GM21529 (cell line): ENCODE measurements at regions not wholly inside any gene's neighbourhood (a gene's known extent, or its start where the extent isn't known, plus 50 kb on each side); places are given as distances from the start of the nearest gene placed in this dataset.

Source experiments
- ATAC-seq: cut with Tn5 transposase; IDR thresholded peaks from one replicate; pipeline ENCODE4 v1.9.1; 2021; ENCODE audit not compliant: unreplicated experiment

DNA sequence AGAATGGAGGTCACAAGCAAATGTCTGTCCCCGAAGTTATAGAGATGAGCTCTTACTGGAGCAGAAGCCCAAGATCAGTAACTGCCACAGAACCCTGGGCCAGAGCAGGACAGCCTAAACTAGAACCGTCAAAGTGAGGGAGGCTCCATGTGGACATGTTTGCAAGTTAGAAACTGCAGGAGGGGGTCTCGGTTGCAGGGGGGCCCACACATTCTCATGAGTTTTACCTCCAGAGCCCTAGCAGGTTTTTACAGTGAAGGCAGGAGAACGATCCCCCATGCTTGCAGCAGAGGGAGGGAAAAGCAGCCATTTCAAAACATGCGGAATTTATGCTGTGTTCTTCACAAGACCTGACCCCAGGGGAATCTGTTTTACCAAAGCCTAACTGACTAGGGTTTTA lies 133.5 kb upstream of the B3GAT1 start:
- ATAC-seq, result no peak

DNA sequence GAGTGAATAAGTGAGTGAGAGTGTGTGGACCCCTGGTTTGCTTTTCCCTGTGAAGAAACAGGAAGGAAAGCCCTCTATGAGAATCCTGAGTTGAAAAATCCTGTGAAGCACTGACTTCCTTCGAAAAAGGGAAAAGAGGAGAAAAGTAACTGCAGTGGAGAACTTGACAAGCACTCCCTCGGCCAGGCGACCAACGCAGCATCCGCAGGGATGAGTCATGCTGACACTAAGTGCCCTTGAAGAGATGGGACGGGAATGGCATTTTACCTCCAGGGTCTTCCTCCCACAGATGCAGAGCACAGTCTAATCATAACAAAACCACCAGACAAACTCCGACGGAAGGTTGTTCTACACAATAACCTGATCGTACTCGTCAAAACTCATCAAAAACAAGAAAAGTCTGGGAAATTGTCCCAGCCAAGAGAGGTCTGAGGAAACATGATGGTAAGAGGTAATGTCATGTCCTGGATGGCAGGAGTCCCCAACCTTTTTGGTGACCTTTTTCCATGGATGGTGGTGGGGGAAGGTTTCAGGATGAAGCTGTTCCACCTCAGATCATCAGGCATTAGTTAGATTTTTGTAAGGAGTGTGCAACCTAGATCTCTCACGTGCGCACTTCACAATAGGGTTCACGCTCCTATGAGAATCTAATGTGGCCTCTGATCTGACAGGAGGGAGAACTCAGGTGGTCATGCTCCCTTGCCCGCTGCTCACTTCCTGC lies 132.2 kb upstream of the B3GAT1 start:
- ATAC-seq, result no peak

DNA sequence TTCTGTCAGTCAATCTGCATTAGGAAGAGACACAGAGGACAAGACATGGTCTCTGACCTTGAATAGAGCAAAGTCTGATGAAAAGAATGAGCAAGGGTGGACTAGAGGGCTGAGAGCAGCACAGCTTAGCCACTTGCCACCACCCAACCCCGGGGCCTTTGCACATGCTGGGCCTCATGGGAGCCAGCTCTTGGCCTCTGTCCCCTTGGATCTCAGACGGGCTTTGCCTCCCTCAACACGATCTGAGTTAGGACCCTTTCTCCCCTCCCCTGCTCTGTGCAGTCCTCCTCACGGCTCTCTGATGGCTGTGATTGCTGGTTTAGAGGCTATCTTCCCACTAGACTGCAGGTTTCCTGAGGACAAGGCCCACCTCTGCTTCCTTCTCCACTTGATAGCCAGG lies 131.6 kb upstream of the B3GAT1 start:
- ATAC-seq, result no peak

DNA sequence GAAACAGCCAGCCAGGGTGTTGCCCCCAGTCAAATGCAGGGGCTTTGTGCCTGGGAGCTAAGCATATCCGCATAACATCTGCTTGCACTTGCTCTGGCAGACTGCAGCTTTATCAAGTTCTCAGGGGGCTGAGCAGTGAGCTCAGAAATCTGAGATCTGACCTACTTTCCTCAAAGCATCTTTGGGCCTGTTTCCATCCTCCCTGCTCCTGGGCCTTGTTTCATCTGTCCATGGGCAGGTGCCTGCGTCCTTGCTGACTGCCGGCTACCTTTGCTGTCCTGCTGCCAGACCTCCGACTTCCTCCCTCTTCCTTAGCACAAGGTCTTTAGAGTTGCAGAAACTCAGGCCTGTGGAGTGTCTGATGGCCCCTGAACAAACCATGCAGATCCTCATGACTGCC lies 131.2 kb upstream of the B3GAT1 start:
- ATAC-seq, result no peak

DNA sequence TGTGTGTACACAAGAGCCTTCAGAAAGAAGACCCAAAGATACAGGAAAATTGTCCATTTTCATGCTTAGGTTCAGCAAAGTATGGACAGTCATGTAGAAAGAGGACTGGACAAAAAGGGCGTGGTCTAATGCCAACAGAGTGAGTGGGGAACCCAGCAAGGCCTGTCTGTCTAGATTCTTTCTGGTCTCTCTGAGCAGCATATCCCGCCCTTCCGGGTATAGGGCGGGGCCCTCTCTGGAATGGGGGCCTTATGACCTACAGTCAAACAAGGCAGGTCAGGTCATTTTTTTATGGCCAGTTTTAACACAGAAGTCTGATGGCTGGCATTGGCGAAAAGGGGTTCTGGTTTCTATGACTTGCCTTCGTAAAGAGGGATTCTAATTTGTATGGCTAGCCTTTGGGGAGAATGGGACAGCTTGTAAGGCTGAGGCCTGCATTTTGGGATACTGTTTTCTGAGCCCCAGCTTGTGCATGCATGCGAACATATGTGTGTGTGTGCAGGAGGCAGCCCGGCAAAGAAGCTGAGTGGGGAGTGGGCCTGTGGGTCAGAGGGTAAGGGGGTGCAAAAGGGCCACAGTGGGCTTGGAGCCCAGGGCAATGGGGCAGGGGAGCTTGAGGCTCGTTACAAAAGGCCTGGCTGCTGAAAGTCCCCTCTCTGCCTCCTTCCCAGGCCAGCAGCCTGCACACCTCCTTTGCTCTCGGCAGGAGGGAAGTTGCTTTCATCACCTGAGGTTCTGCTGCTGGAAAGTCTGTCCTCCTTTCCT lies 130.5 kb upstream of the B3GAT1 start:
- no peak for ATAC-seq

DNA sequence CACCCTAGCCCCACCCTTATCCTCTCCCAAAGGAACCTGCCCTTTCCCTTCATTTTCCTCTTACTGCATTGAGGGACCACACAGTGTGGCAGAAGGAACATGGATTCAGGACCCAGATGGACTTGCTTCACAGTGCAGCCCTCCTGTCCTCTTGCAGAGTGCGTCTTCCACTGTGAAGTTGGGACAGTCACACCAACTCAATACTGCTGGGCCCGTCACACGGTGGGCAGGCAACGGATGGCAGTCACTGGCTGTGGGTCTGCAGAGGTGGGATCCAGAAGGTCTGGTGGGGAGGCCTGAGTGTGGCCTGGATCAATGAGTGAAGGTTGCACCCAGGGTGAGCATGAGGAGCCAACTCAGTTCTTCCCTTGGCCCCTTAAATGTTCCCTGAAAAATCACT lies 129.9 kb upstream of the B3GAT1 start:
- no peak for ATAC-seq

DNA sequence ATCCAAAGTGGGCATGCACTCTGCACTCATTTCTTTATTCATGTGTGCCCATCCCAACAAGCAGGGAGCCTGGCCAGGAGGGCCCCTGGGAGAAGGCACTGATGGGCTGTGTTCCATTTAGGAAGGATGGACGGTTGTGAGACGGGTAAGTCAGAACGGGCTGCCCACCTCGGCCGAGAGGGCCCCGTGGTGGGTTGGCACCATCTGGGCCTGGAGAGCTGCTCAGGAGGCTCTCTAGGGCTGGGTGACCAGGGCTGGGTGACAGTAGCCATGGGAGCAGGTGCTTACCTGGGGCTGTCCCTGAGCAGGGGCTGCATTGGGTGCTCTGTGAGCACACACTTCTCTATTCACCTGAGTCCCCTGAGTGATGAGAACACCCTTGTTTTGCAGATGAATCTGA lies 129.3 kb upstream of the B3GAT1 start:
- ATAC-seq, result no peak

DNA sequence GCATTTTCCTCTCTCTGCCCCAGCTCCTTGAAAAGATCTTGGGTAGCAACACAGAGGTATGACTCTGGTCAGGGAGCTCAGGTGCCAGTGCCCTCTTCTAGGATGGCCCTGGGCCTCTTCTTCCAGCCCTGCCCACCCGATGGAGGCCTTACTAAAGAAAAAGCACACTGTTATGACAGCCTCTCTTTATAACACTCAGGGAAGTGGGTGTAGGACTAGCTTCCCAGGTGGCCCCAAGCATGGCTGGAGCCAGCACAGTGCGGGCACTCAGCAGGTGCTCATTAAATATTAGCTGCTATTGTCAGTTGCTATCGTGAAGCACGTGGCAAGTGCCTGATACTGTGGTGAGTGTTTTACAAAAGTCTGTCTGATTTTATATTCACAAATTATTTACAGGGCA lies 127.2 kb upstream of the B3GAT1 start:
- ATAC-seq, result no peak

DNA sequence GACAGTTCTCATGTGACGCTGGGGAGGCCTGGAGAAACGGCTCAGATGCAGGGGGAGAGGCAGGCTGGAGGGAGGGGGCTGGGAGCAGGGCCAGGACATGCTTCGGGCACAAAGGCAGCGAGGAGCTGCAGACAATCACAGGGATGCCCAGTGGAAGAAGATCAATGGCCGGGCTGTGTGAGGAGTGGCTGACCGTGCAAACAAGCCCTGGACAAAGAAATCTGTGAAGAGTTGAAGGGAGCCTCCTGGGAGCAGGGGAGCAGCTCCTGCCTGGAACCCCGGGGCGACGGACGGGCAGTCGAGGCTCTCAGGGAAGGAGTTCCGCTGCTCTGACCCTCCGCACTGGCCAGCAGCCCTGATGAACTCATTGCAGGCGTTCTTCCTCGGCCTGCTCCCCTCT lies 126.7 kb upstream of the B3GAT1 start:
- no peak for ATAC-seq

DNA sequence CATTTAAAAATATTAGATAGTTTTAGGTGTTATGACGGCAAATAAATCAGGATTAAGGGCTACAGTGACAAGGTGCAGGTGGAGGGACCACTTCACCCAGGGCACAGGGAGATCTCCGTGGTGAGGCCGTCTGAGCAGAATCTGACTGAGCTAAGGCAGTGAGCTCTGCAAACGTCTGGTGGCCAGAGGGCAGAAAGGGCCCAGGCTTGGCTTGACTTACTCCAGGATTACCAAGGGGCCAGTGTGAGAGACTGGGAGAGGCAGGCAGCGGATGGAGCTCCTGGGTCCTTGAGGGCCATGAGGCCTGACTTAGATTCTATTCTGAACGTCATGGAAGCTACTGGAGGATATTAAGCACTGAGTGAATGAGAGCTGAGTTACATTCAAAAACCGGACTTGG lies 125.9 kb upstream of the B3GAT1 start:
- no peak for ATAC-seq

DNA sequence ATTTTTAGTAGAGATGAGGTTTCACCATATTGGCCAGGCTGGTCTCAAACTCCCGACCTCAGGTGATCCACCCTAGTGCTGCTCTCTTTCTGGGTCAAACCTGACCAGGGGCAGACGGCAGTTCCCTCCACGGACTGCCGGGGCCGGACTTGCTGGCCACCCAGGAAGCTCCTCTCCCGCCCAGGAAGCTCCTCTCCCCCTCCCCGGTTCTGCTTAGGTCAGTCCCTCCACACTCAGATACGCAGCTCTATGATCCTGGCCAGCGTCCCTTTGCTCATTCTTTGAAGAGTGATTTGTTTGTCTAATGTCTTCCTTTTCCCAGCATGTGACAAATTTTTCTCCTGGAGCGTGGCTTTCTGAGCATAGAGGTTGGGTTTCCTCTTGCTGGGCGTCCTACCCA lies 125.3 kb upstream of the B3GAT1 start:
- no peak for ATAC-seq

DNA sequence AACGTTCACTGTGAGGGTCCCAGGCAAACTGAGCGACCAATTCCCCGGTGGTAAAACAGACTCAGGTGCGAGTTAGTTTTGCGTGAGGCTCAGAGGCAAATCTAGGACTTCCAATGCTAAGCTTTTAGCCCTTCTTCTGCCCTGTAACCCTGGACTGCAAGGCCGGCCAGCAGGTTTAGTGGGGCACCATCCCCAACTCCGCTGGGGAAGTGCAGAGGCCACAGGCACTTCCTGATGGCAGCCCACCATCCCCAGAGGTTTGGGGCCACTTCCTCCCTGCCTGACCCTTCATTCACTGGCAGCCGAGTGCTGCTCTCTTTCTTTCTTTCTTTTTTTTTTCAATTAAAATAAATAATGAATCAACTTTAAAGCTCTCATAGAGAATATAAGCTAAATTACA lies 124.6 kb upstream of the B3GAT1 start:
- ATAC-seq, result no peak

DNA sequence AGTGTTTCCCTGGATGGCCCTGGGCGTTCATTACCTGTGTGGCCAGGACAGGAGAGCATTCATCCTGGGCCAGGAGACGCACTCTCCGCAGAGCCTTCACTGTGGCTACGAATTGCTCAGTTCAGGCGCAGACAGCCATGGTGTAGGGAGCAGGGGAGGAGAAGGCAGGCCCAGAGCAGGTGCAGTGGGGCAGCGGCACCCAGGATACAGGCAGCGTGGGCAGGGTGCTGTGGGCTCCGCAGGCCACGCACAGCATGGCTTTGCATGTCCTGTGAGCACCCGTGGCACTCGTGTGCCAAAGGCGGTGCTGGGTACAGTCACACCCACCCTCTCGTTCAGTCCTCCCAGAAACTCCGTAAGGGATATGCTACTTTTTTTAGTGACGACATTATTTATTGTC lies 124.2 kb upstream of the B3GAT1 start:
- ATAC-seq, result no peak

DNA sequence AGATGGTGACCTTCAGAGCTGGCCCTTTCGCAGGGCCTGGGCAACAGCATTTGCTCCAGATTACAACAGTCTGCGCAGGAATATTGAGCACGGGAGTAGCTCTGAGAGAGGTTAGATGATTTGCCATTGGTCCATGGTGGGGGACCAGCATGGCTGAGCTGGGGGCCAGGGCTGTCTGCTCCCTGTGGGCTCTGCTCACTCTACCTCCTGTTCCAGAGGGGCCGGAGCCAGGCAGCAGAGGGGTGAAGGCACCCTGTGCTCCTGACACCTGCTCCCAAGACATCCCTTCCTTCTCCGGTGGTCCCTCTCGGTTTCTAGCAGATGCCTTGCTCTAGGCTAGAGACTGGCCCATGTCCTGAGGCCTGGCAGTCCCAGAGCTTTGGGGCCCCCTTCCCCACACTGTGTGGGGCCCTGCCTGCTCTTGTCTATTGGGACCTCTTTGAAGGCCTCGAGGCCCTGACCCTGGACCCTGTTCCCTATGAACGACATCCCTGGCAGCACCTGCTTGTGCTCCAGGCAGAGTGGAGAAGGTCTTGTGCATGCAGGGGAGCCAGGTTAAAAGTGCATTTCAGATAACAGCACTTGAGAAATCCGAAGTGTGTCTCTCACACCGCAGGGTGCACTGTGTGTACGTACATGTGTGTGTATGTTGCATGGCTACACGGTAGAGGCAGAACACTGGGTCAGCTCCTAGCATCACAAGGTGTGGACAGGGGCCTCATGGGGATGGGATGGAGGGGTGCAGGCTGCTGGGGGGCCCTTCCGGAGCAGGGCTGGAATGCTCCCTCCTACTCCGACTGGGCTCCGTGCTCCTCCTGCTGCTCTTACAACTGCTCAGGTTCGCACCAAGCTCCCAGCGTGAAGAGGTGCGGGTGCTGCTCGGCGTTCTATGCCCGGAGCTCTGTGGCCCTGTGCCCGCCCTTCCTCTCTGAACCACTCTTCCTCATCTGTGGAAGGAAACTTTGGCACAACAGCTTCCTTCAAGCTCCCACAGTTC lies 123.3 kb upstream of the B3GAT1 start:
- no peak for ATAC-seq

DNA sequence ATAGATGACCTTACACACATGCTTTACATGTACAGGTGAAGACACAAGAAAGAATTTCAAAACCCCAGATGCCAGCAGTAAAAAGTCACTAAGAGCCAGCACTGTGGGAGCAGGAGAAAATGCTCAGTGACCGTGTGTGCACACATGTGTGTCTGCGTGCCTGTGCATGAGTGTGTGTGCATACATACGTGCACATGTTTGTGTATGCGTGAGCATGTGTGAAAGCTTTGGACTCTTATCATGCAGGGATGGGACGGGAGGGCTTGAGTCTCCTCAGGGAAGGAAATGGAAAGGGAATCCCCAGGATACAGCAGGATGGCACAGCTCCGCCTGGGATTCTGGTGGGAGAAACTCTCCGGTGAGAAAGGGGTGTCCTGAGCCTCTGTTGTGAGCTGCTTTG lies 121.5 kb upstream of the B3GAT1 start:
- ATAC-seq, result no peak

DNA sequence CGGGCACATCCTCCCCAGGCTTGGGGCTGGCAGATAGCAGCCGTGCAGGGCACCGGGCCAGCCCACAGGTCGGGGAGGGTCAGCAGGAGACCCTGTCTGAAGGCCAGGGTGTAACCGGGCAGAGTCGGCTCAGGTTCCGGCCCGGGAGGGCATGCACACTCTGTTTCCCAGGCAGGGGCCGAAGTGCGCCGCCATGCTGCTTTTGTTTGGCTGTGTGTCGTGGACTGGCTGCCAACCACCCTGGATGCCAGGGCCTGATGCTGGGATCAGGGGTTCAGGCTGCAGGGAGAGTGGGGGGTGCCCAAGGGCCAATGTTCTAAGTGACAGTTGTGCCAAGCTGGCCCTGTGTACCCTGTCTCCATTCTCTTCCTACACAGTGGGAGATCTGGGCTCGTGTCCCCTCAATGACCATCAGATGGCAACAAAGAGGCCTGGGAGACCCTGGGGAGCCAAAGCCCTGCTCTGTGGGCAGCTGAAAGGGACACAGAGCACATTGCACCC lies 120.9 kb upstream of the B3GAT1 start:
- ATAC-seq, result no peak

DNA sequence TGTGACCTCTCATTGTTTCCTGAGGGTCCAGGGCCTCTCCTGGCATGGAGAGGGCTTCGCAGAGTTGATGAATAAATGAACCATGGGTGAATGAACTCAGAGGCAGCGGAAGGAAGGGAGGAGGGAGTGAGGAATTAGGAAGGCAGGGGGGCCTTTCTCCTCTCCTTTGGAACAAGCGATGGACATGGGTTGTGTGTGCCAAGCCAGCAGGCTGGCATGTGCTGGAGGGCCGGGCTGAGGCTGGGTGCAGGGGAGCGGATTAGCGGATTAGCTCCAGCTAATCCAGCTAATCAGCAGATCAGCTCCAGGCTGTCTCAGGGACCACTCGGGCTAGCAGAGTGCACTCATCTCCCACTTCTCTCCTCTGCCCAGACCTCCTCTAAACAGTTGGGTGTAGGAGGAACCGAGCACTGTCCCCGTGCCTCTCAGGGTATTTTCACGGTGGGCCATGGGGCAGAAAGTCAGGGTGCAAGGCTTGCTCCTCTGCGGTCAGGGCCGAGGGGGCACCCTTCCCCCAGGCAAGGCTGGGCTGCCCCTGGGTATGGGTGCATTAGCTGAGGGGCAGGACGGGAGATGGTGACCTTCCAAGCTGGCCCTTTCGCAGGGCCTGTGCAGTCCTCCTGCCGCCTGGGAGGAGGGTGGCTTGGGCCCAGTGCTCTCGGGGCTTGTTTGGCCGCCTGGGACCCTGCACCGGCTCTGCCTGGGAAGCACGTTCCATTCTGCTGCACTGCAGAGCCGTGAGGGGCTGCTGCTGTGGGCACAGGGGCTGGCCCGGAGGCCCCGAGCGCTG lies 120.3 kb upstream of the B3GAT1 start:
- ATAC-seq, result no peak

DNA sequence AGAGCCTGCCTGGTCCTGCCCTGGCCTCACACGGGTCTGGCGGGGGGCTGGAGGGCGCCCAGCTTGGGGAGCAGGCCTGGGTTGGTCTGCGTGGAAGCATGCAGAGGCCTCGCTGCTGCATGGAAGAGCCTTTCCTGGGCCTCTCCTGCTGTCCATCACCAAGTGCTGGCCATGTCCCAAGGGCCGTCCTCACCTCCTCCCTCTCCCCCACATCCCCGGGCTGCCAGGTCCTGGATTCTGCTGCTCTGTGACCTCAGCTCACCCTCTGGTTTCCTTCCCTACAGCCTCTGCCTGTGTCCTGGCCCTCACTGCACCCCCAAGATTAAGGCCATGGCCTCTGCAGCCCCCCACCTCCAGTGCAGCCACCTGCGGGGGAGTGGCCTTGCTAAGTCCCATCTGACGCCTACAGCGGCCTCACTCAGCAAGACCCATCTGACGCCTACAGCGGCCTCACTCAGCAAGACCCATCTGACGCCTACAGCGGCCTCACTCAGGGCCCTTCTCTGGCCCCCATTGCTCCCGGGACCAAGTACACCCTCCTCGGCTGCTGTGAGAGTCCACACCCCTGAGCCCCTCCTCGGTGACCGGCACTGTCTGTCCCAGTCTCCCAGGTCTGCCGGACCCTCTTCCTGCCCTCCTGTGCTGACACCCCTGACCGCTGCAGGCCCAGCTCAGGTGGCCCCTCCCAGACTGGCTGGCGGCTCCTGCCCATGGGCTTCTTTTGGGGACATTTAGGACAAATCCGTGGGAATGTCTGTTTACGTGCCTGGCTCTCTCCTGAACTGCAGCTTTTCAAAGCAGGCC lies 119.5 kb upstream of the B3GAT1 start:
- ATAC-seq, result no peak

DNA sequence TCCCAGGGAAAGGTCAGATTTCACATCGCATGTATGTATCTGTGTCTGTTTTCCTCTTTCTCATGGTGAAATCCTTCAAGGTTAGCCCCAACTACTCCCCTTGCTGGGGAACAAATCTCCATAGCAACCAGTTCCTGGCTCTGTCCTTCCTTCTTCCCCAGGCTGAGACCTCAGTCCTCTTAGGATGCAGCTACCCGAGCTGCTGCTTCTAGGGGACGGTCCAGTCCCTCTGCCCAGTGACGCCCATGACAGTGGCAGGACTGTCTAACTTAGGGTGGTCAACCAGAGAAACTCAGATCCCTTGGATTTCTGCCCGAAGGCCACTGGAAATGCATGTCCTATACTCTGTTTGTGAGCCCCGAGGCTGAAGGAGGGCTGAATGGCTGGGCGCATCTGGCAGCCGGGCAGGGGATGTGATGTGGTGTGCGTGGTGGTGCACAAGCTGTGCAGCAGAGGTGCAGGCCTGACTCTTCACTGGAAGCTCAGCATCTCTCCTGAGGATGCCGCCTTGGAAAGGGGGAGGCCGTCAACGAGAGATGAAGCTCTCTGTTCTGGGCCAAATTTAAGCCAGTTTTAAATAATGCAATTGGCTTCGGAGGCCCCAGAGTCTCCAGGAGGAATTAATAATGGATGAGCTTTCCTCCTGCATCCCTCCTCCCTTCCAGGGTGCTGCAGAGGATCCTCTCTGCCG lies 118.7 kb upstream of the B3GAT1 start:
- ATAC-seq, result no peak
